GM23248 (cell line): ENCODE measurements at regions not wholly inside any gene's neighbourhood (a gene's known extent, or its start where the extent isn't known, plus 50 kb on each side); places are given as distances from the start of the nearest gene placed in this dataset.

Source experiments
- DNase-seq: peaks from one replicate; pipeline ENCODE4 v3.0.0-alpha.2; 2015
- H2AFZ ChIP-seq: fragments of 200-600 bp; sonication (generic); 2 replicates; pipeline ENCODE4 v1.6.1; 2016; ENCODE audit warnings: antibody characterized with exemption
- H3F3A ChIP-seq: fragments of 200-600 bp; sonication (generic); 2 replicates; pipeline ENCODE4 v1.6.1; 2016; ENCODE audit warnings: mild to moderate bottlenecking, antibody characterized with exemption, mixed run types; ENCODE audit not compliant: insufficient read depth
- H3K27ac ChIP-seq: fragments of 200-600 bp; sonication (generic); 2 replicates; pipeline ENCODE4 v1.5.1; 2016; ENCODE audit warnings: mild to moderate bottlenecking
- H3K27me3 ChIP-seq: fragments of 200-600 bp; sonication (generic); replicated peaks from 2 replicates; pipeline ENCODE4 v1.6.1; 2016; ENCODE audit warnings: mild to moderate bottlenecking; ENCODE audit not compliant: insufficient read depth
- H3K36me3 ChIP-seq: fragments of 200-600 bp; sonication (generic); 2 replicates; pipeline ENCODE4 v1.6.1; 2016; ENCODE audit warnings: low read depth, mild to moderate bottlenecking
- H3K4me1 ChIP-seq: fragments of 200-600 bp; sonication (generic); 2 replicates; pipeline ENCODE4 v1.6.1; 2016; ENCODE audit warnings: mild to moderate bottlenecking; ENCODE audit not compliant: insufficient read depth
- H3K4me2 ChIP-seq: fragments of 200-600 bp; sonication (generic); one replicate; pipeline ENCODE4 v1.6.1; 2016; ENCODE audit warnings: mild to moderate bottlenecking; ENCODE audit not compliant: unreplicated experiment
- H3K4me3 ChIP-seq: fragments of 200-600 bp; sonication (generic); 2 replicates; pipeline ENCODE4 v1.5.1; 2016; ENCODE audit warnings: mild to moderate bottlenecking
- H3K79me2 ChIP-seq: fragments of 200-600 bp; sonication (generic); 2 replicates; pipeline ENCODE4 v1.6.1; 2016; ENCODE audit warnings: mild to moderate bottlenecking; ENCODE audit not compliant: insufficient read depth
- H3K9ac ChIP-seq: fragments of 200-600 bp; sonication (generic); 2 replicates; pipeline ENCODE4 v1.6.1; 2016; ENCODE audit warnings: mild to moderate bottlenecking
- H3K9me2 ChIP-seq: fragments of 200-600 bp; sonication (generic); 2 replicates; pipeline ENCODE4 v1.6.1; 2016; ENCODE audit warnings: mixed run types, mild to moderate bottlenecking, moderate library complexity; ENCODE audit not compliant: insufficient read depth
- H3K9me3 ChIP-seq: fragments of 200-600 bp; sonication (generic); one replicate; pipeline ENCODE4 v1.6.1; 2017; ENCODE audit warnings: low read depth
- H4K20me1 ChIP-seq: fragments of 200-600 bp; sonication (generic); 2 replicates; pipeline ENCODE4 v1.6.0; 2016; ENCODE audit not compliant: insufficient read depth
- EZH2 ChIP-seq: fragments of 200-600 bp; sonication (generic); IDR thresholded peaks from 2 replicates; pipeline ENCODE4 v1.6.1; 2018; ENCODE audit warnings: antibody characterized with exemption, mild to moderate bottlenecking; ENCODE audit not compliant: insufficient read depth, poor library complexity, severe bottlenecking
- EZH2phosphoT487 ChIP-seq: fragments of 200-600 bp; sonication (generic); IDR thresholded peaks from 2 replicates; pipeline ENCODE4 v1.6.1; 2018; ENCODE audit warnings: antibody characterized with exemption, moderate library complexity, mild to moderate bottlenecking, low read depth; ENCODE audit not compliant: insufficient read depth
- WGBS, 2 experiments: methylation state at CpG; one replicate each; pipeline ENCODE4 v1.1.6; 2015 to 2017; ENCODE audit warnings: low lambda C conversion rate in 2 of 2, low coverage in 1 of 2; ENCODE audit errors: missing lambda C conversion rate in 2 of 2; 5-methylcytosine and 5-hydroxymethylcytosine counted together
- in situ Hi-C: fragments of 300-500 bp; cut with MboI; formaldehyde crosslinking; loops from 2 replicates; pipeline ENCODE4 v1.15.0; 2020

DNA sequence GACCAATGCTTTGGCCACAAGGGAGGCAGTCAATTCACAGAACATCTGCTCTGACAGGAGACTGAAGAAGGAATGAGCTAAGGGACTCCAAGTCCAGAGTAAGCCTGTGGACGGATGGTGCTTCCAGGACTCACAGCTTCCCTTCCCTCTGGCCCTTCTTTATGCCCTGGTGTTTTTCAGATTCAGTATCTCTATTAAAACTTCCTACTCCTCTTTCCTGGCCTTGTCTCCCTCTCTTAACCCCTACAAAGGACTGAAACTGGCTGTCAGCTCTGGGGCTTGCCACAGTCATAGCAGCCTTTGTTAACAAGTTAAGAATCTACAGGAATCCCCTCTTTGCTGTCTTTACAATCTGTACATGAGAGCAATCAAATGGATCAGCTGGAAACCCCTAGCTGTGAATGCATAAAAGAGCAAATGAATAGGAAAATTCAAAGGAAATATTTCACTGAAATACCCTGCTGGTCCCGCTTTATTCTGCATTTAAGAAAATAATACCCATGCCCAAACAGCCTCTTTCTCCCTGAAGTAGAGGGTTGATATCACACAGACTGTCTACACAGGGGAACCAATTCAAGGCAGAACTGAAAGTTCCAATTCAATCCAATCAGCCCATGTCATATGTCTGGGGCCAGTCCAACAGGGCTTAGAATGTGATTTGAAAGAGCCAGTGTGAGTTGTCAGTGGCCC lies 192.3 kb downstream of the MZT1 start:
- Histone ChIP-seq H3K27ac (no peak overlapping the region), H3K9me3 (no peaks in the 10 kb centered on the region), H2AFZ (no peak overlapping the region), H3K9me2 (no peaks in the 10 kb centered on the region), H3K9ac (no peak overlapping the region), H3K36me3 (no peaks in the 10 kb centered on the region), H3K79me2 (no peaks in the 10 kb centered on the region), H3K4me1 (no peaks in the 10 kb centered on the region), H3K27me3 (no peaks in the 10 kb centered on the region), H3F3A (no peaks in the 10 kb centered on the region), H3K4me2 (no peak overlapping the region), H3K4me3 (no peak overlapping the region), H4K20me1 (no peaks in the 10 kb centered on the region)
- WGBS, 2 experiments = 21 to 56% methylated on average over 1 to 2 of the region's 2 CpGs
- no peak for DNase-seq
- TF ChIP-seq EZH2 (no peak), EZH2phosphoT487 (no peak)
- in situ Hi-C loops = no loop called here

DNA sequence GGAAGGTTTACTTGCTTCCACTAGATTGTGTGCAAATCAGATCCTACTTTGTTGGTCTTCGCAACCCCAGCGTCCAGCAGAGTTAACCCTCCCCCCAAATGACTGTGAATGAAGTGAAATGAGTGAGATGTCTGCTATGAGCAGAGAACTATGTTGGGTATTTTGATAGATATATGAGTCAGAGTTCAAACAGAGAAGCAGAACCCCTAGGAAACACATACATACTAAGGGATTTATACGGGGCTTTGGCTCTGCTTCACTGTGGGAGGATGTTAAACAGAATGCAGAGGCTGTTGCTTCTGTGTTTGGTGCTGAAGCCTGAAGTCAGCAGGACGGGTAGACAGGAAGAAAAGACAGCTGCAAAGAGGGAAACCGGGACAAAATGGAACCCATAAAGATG lies 197.0 kb downstream of the MZT1 start:
- H2AFZ ChIP-seq = no peak overlapping the region
- no peaks in the 10 kb centered on the region for H3K27me3 ChIP-seq
- H3K36me3 ChIP-seq = no peaks in the 10 kb centered on the region
- no peak overlapping the region for H3K9ac ChIP-seq
- in situ Hi-C loops = no loop called here
- no peak overlapping the region for H3K4me3 ChIP-seq
- DNase-seq = no peak
- WGBS, 2 experiments = 15 to 28% methylated on average over 5 of the region's 5 CpGs
- no peaks in the 10 kb centered on the region for H3K4me1 ChIP-seq
- no peak overlapping the region for H3K4me2 ChIP-seq
- H3K27ac ChIP-seq = no peak overlapping the region
- no peaks in the 10 kb centered on the region for H3F3A ChIP-seq
- H4K20me1 ChIP-seq = no peaks in the 10 kb centered on the region
- H3K9me3 ChIP-seq = no peaks in the 10 kb centered on the region
- TF ChIP-seq EZH2phosphoT487 (no peak), EZH2 (no peak)
- no peaks in the 10 kb centered on the region for H3K9me2 ChIP-seq
- no peaks in the 10 kb centered on the region for H3K79me2 ChIP-seq

DNA sequence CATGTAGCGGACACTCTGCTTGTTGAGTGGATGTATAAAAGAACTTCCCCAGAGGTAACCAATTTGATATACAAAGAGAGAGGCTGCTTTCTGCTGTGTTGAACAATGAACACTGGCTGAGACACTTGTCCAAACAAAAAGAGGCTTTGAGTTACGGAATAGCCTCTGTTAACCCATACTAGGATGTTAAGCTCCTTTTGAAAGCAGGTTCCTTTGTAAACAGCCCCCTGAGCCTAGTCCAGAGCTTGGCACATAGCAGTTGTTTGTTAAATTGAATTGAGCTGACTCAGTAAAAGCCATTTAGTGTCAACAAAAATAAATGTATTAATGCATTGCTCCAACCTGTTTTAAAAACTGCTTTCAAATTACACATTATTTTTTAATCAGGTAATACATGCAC lies 200.1 kb downstream of the MZT1 start:
- H3K27ac ChIP-seq = no peak overlapping the region
- H3F3A ChIP-seq = no peaks in the 10 kb centered on the region
- DNase-seq = no peak
- no peak for TF ChIP-seq EZH2phosphoT487
- TF ChIP-seq EZH2 = no peak
- no peak overlapping the region for H3K4me3 ChIP-seq
- H3K27me3 ChIP-seq = no peaks in the 10 kb centered on the region
- H3K4me2 ChIP-seq = no peak overlapping the region
- no peak overlapping the region for H2AFZ ChIP-seq
- H3K9ac ChIP-seq = no peak overlapping the region
- H3K79me2 ChIP-seq = no peaks in the 10 kb centered on the region
- WGBS, 2 experiments = 39 to 41% methylated on average over 2 of the region's 2 CpGs
- in situ Hi-C loops = no loop called here
- H4K20me1 ChIP-seq = no peaks in the 10 kb centered on the region
- no peaks in the 10 kb centered on the region for H3K4me1 ChIP-seq
- no peaks in the 10 kb centered on the region for H3K36me3 ChIP-seq
- no peaks in the 10 kb centered on the region for H3K9me3 ChIP-seq
- no peaks in the 10 kb centered on the region for H3K9me2 ChIP-seq

DNA sequence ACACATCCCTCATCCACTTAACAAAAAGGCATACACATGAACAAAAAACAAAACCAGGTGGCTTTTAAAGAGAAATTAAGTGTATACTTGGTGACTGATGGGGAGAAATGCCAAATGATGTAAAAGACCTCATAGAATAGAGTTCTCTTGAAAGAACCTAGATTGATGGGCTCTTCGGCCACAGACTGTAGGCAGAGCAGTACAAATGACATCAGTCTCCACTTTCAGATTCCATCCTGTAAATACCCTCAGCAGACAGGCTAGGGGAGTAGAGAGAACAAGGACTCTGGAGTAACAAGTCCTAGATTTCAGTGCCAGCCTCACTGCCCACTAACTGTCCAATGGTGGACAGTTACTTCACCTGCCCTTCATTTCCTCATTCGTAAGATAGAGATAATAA lies 203.8 kb downstream of the MZT1 start:
- no peak overlapping the region for H3K27ac ChIP-seq
- no peaks in the 10 kb centered on the region for H3K27me3 ChIP-seq
- WGBS, 2 experiments = 18 to 23% methylated on average over 2 of the region's 2 CpGs
- H3K9me3 ChIP-seq = no peaks in the 10 kb centered on the region
- no peaks in the 10 kb centered on the region for H3K36me3 ChIP-seq
- H3K79me2 ChIP-seq = no peaks in the 10 kb centered on the region
- H3K4me3 ChIP-seq = no peak overlapping the region
- H2AFZ ChIP-seq = no peak overlapping the region
- no peak overlapping the region for H3K4me2 ChIP-seq
- H3K9me2 ChIP-seq = no peaks in the 10 kb centered on the region
- no peaks in the 10 kb centered on the region for H3F3A ChIP-seq
- in situ Hi-C loops = no loop called here
- DNase-seq = no peak
- H4K20me1 ChIP-seq = no peaks in the 10 kb centered on the region
- TF ChIP-seq EZH2 (no peak), EZH2phosphoT487 (no peak)
- H3K9ac ChIP-seq = no peak overlapping the region
- no peaks in the 10 kb centered on the region for H3K4me1 ChIP-seq

DNA sequence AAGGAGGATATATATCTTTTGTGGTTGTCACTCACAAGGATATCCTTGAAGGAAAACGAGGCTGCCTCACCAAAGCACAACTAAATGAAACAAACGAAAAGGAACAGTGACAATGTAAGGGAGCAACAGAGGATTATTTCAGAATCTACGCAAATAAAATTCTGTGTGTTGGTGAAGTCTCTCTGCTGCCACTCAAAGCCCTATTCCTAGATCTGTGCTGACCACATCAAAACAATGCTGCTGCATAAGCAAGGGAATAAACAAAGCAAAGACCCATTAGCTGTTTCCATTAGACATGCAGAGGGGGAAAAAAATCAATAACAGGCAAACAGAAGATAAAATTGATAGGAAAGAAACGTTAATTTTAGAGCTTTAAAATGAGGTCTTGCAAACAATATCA lies 204.4 kb downstream of the MZT1 start:
- DNase-seq = no peak
- H3K4me2 ChIP-seq = no peak overlapping the region
- in situ Hi-C loops = no loop called here
- H3K9me2 ChIP-seq = no peaks in the 10 kb centered on the region
- no peaks in the 10 kb centered on the region for H3K27me3 ChIP-seq
- WGBS, 2 experiments = 11 to 13% methylated on average over 4 of the region's 4 CpGs
- no peaks in the 10 kb centered on the region for H3K4me1 ChIP-seq
- no peak overlapping the region for H3K27ac ChIP-seq
- TF ChIP-seq EZH2 = no peak
- no peak for TF ChIP-seq EZH2phosphoT487
- H3K79me2 ChIP-seq = no peaks in the 10 kb centered on the region
- no peak overlapping the region for H3K4me3 ChIP-seq
- no peak overlapping the region for H2AFZ ChIP-seq
- H3K9ac ChIP-seq = no peak overlapping the region
- H3F3A ChIP-seq = no peaks in the 10 kb centered on the region
- H4K20me1 ChIP-seq = no peaks in the 10 kb centered on the region
- H3K9me3 ChIP-seq = no peaks in the 10 kb centered on the region
- H3K36me3 ChIP-seq = no peaks in the 10 kb centered on the region
